ENCODE measurements at regions not wholly inside any gene's neighbourhood (a gene's known extent, or its start where the extent isn't known, plus 50 kb on each side); places are given as distances from the start of the nearest gene placed in this dataset.

- Histone ChIP-seq H3K9me3 (no peaks in the 10 kb centered on the region), H3K27me3 (no peaks in the 10 kb centered on the region), H3K4me1 (no peaks in the 10 kb centered on the region), H3K36me3 (no peaks in the 10 kb centered on the region), H3K27ac (replicated peaks in 1 of 4) (no peak overlapping the region), H3K4me3 (no peak overlapping the region)
- TF ChIP-seq CTCF (IDR thresholded peaks at IDR 0.05), result no peak
- TF ChIP-seq EP300 (IDR thresholded peaks at IDR 0.05), result no peak
- no peak for TF ChIP-seq POLR2A (IDR thresholded peaks at IDR 0.05; ENCODE audit: low read depth)
- no peak for TF ChIP-seq POLR2AphosphoS5 (IDR thresholded peaks at IDR 0.05)
- WGBS, result 98% methylated on average over 1 of the region's 1 CpG
- no peak for DNase-seq (ENCODE audit: extremely low spot score)
- intact Hi-C loops (cut with DNase I), result no loop called here
Measured at GRCh38 chr4:141439223-141439622, 197.2 kb upstream of the IL15 start.

GRCh38 chr4:141447761-141448160 is 188.6 kb upstream of the IL15 start:
- Histone ChIP-seq H3K27me3 (no peaks in the 10 kb centered on the region), H3K9me3 (no peaks in the 10 kb centered on the region), H3K4me3 (no peak overlapping the region), H3K36me3 (no peaks in the 10 kb centered on the region), H3K27ac (replicated peaks in 1 of 4) (no peak overlapping the region), H3K4me1 (no peaks in the 10 kb centered on the region)
- intact Hi-C loops (cut with DNase I), result no loop called here
- WGBS, result 84% methylated on average over 1 of the region's 1 CpG
- TF ChIP-seq CTCF (IDR thresholded peaks at IDR 0.05), result no peak
- no peak for TF ChIP-seq POLR2AphosphoS5 (IDR thresholded peaks at IDR 0.05)
- no peak for TF ChIP-seq POLR2A (IDR thresholded peaks at IDR 0.05; ENCODE audit: low read depth)
- no peak for TF ChIP-seq EP300 (IDR thresholded peaks at IDR 0.05)
- no peak for DNase-seq (ENCODE audit: extremely low spot score)

DNA sequence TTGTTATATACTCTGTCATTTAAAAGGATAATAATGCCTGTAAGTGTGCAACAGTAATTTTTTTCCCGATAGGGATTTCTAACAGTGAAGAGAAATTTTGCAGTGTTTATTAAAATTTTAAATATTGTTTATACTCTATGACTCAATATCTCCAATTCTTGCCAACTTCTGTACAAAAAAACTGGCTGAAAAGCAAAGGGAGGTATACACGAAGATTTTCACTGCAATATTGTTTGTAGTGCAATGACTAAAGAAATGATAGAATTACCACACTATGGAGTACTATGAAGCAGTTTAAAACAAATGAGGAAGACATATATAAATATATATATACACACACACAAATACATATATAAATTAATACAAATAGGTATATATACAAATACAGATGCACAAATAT is 187.9 kb upstream of the IL15 start:
- intact Hi-C loops (cut with DNase I), result no loop called here
- WGBS, result 72% methylated on average over 2 of the region's 2 CpGs
- Histone ChIP-seq H3K27me3 (no peaks in the 10 kb centered on the region), H3K9me3 (no peaks in the 10 kb centered on the region), H3K4me1 (no peaks in the 10 kb centered on the region), H3K27ac (replicated peaks in 1 of 4) (no peak overlapping the region), H3K4me3 (no peak overlapping the region), H3K36me3 (no peaks in the 10 kb centered on the region)
- no peak for DNase-seq (ENCODE audit: extremely low spot score)
- no peak for TF ChIP-seq POLR2AphosphoS5 (IDR thresholded peaks at IDR 0.05)
- TF ChIP-seq CTCF (IDR thresholded peaks at IDR 0.05), result no peak
- no peak for TF ChIP-seq EP300 (IDR thresholded peaks at IDR 0.05)
- no peak for TF ChIP-seq POLR2A (IDR thresholded peaks at IDR 0.05; ENCODE audit: low read depth)

- no peak for DNase-seq (ENCODE audit: extremely low spot score)
- no peaks in the 10 kb centered on the region for H3K36me3 ChIP-seq
- no peaks in the 10 kb centered on the region for H3K4me1 ChIP-seq
- H3K4me3 ChIP-seq, result no peak overlapping the region
- intact Hi-C loops (cut with DNase I), result no loop called here
- no peaks in the 10 kb centered on the region for H3K9me3 ChIP-seq
- no peaks in the 10 kb centered on the region for H3K27me3 ChIP-seq
- 85% methylated on average over 3 of the region's 3 CpGs for WGBS
- no peak overlapping the region for H3K27ac ChIP-seq (replicated peaks in 1 of 4)
- TF ChIP-seq CTCF (IDR thresholded peaks at IDR 0.05) (no peak), POLR2AphosphoS5 (IDR thresholded peaks at IDR 0.05) (no peak), EP300 (IDR thresholded peaks at IDR 0.05) (no peak), POLR2A (IDR thresholded peaks at IDR 0.05; ENCODE audit: low read depth) (no peak)
Measured at GRCh38 chr4:141449927-141450326, 186.5 kb upstream of the IL15 start.

DNA sequence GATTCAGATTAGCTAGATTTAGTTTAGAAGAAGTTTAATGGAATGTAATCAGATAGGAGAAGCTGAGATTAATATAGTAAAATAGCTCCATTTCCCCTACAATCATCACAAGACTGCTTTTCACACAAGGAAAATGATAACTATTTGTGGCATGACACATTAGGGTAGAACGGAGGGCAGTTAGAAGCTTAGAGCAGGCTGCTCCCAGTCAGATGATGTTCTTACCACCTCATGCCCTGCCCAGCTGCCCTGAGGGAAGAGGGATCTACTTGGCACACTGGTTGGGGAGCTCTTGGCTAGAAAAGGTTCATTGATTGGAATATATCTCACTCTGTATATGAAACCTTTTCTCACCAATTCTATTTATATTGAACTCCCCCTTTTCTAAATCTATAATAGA is 180.7 kb upstream of the IL15 start:
- H3K27ac ChIP-seq (replicated peaks in 1 of 4), result no peak overlapping the region
- no peaks in the 10 kb centered on the region for H3K9me3 ChIP-seq
- DNase-seq (ENCODE audit: extremely low spot score), result no peak
- 38% methylated on average over 1 of the region's 1 CpG for WGBS
- H3K4me3 ChIP-seq, result no peak overlapping the region
- H3K36me3 ChIP-seq, result no peaks in the 10 kb centered on the region
- no peaks in the 10 kb centered on the region for H3K27me3 ChIP-seq
- TF ChIP-seq POLR2A (IDR thresholded peaks at IDR 0.05; ENCODE audit: low read depth) (no peak), POLR2AphosphoS5 (IDR thresholded peaks at IDR 0.05) (no peak), EP300 (IDR thresholded peaks at IDR 0.05) (no peak), CTCF (IDR thresholded peaks at IDR 0.05) (no peak)
- no peaks in the 10 kb centered on the region for H3K4me1 ChIP-seq
- intact Hi-C loops (cut with DNase I), result no loop called here
